ENCODE measurements at regions not wholly inside any gene's neighbourhood (a gene's known extent, or its start where the extent isn't known, plus 50 kb on each side); places are given as distances from the start of the nearest gene placed in this dataset.
"Not testable (repeated sequence)": the region's sequence is repeated elsewhere in the genome, so short reads cannot be mapped to it uniquely, and the experiment has no call there.

DNA sequence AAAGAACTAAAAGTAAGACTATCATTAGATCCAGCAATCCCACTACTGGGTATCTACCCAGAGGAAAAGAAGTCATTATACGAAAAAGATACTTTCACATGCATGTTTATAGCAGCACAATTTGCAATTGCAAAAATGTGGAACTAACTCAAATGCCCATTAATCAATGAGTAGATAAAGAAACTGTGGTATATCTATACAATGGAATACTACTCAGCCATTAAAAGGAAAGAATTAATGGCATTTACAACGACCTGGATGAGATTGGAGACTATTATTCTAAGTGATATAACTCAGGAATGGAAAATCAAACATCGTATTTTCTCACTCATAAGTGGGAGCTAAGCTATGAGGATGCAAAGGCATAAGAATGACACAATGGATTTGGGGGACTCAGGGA is 80.5 kb upstream of the KDM7A start:
- TF ChIP-seq POLR2A (IDR thresholded peaks at IDR 0.05; ENCODE audit: low read depth, low read length); POLR2AphosphoS5 (IDR thresholded peaks at IDR 0.05; ENCODE audit: low read depth, low read length); TAF1 (IDR thresholded peaks at IDR 0.05; ENCODE audit: borderline replicate concordance, low read depth, low read length): not testable (repeated sequence)
